GM19351 (cell line): ENCODE measurements at regions not wholly inside any gene's neighbourhood (a gene's known extent, or its start where the extent isn't known, plus 50 kb on each side); places are given as distances from the start of the nearest gene placed in this dataset.
"Not testable (repeated sequence)": the region's sequence is repeated elsewhere in the genome, so short reads cannot be mapped to it uniquely, and the experiment has no call there.

Source experiments
- ATAC-seq: cut with Tn5 transposase; IDR thresholded peaks from one replicate; pipeline ENCODE4 v1.9.1; 2021; ENCODE audit warnings: mild to moderate bottlenecking, moderate library complexity; ENCODE audit not compliant: unreplicated experiment

- no peak for ATAC-seq
Observed at GRCh38 chr10:22158426-22158825, 59.4 kb downstream of the EBLN1 start.

- ATAC-seq: no peak
Observed at GRCh38 chr10:22156750-22157149, 61.1 kb downstream of the EBLN1 start.

- no peak for ATAC-seq
Observed at GRCh38 chr10:22152403-22152802, 65.4 kb downstream of the EBLN1 start.

- ATAC-seq: no peak
Observed at GRCh38 chr10:22150842-22151241, 67.0 kb downstream of the EBLN1 start.

- no peak for ATAC-seq
Observed at GRCh38 chr10:22148961-22149360, 68.9 kb downstream of the EBLN1 start.

- ATAC-seq: not testable (repeated sequence)
Observed at GRCh38 chr10:22145873-22146272, 71.9 kb downstream of the EBLN1 start.

- ATAC-seq: no peak
Observed at GRCh38 chr10:22137542-22137941, 80.3 kb downstream of the EBLN1 start.

GRCh38 chr10:22135591-22135990 lies 82.2 kb downstream of the EBLN1 start:
- no peak for ATAC-seq

GRCh38 chr10:22133749-22134624 lies 83.8 kb downstream of the EBLN1 start:
- peak; percentile 91 for ATAC-seq

- not testable (repeated sequence) for ATAC-seq
Observed at GRCh38 chr10:22130824-22131223, 87.0 kb downstream of the EBLN1 start.

- ATAC-seq: not testable (repeated sequence)
Observed at GRCh38 chr10:22129612-22130011, 88.2 kb downstream of the EBLN1 start.

- not testable (repeated sequence) for ATAC-seq
Observed at GRCh38 chr10:22121181-22121580, 96.6 kb downstream of the EBLN1 start.

GRCh38 chr10:22120072-22120471 lies 97.7 kb downstream of the EBLN1 start:
- ATAC-seq: not testable (repeated sequence)

- ATAC-seq: not testable (repeated sequence)
Observed at GRCh38 chr10:22119575-22119974, 98.2 kb downstream of the EBLN1 start.

GRCh38 chr10:22111705-22112104 lies 106.1 kb downstream of the EBLN1 start:
- ATAC-seq: no peak

GRCh38 chr10:22111260-22111659 lies 106.6 kb downstream of the EBLN1 start:
- ATAC-seq: no peak

GRCh38 chr10:22110761-22111160 lies 107.1 kb downstream of the EBLN1 start:
- no peak for ATAC-seq

GRCh38 chr10:22105270-22105669 lies 101.7 kb upstream of the DNAJC1 start:
- ATAC-seq: no peak

- peak; percentile 77 for ATAC-seq
Observed at GRCh38 chr10:22103701-22104470, 100.4 kb upstream of the DNAJC1 start.

GRCh38 chr10:22097696-22098095 lies 94.2 kb upstream of the DNAJC1 start:
- no peak for ATAC-seq

GRCh38 chr10:22091260-22091659 lies 87.7 kb upstream of the DNAJC1 start:
- not testable (repeated sequence) for ATAC-seq

- ATAC-seq: no peak
Observed at GRCh38 chr10:22087402-22087738, 83.8 kb upstream of the DNAJC1 start.
